HUES64 (cell line): ENCODE measurements at regions not wholly inside any gene's neighbourhood (a gene's known extent, or its start where the extent isn't known, plus 50 kb on each side); places are given as distances from the start of the nearest gene placed in this dataset.

Source experiments
- H3K27ac ChIP-seq: 2 replicates; pipeline ENCODE4 v1.7.0; 2013; ENCODE audit warnings: low read depth, low read length, inconsistent platforms
- H3K27me3 ChIP-seq: 2 replicates; pipeline ENCODE4 v1.6.1; 2013; ENCODE audit warnings: mild to moderate bottlenecking, low read length; ENCODE audit not compliant: insufficient read depth
- H3K36me3 ChIP-seq: 2 replicates; pipeline ENCODE4 v1.6.1; 2013; ENCODE audit warnings: mild to moderate bottlenecking, low read length; ENCODE audit not compliant: insufficient read depth
- H3K4me1 ChIP-seq: 2 replicates; pipeline ENCODE4 v1.6.1; 2013; ENCODE audit warnings: mild to moderate bottlenecking, low read length, moderate library complexity; ENCODE audit not compliant: insufficient read depth
- H3K4me3 ChIP-seq: 2 replicates; pipeline ENCODE4 v1.5.1; 2013; ENCODE audit warnings: mild to moderate bottlenecking, low read length, moderate library complexity
- H3K9ac ChIP-seq: 2 replicates; pipeline ENCODE4 v1.6.1; 2013; ENCODE audit warnings: mild to moderate bottlenecking, low read depth, low read length
- H3K9me3 ChIP-seq: 2 replicates; pipeline ENCODE4 v1.6.1; 2013; ENCODE audit warnings: low read depth, low read length; ENCODE audit not compliant: insufficient read depth
- WGBS: fragments of 150-250, 120-280 bp; methylation state at CpG from one replicate; pipeline ENCODE4 v1.1.7; 2013; ENCODE audit warnings: missing lambda C conversion rate; 5-methylcytosine and 5-hydroxymethylcytosine counted together

GRCh38 chr5:165263536-165263935 lies 1758.1 kb downstream of the MAT2B start:
- no peak overlapping the region for H3K27ac ChIP-seq
- no peaks in the 10 kb centered on the region for H3K9me3 ChIP-seq
- H3K27me3 ChIP-seq, result no peaks in the 10 kb centered on the region
- H3K4me3 ChIP-seq, result no peak overlapping the region
- H3K9ac ChIP-seq, result no peak overlapping the region
- H3K4me1 ChIP-seq, result peaks cover 9% of the 10 kb centered on the region
- 95% methylated on average over 3 of the region's 3 CpGs for WGBS
- H3K36me3 ChIP-seq, result no peaks in the 10 kb centered on the region

- 72% methylated on average over 4 of the region's 4 CpGs for WGBS
- no peaks in the 10 kb centered on the region for H3K27me3 ChIP-seq
- no peak overlapping the region for H3K4me3 ChIP-seq
Measured at GRCh38 chr5:165266939-165267338, 1761.5 kb downstream of the MAT2B start.

GRCh38 chr5:165272436-165272835 lies 1767.0 kb downstream of the MAT2B start:
- 93% methylated on average over 2 of the region's 2 CpGs for WGBS
- H3K27me3 ChIP-seq, result no peaks in the 10 kb centered on the region
- H3K4me1 ChIP-seq, result no peaks in the 10 kb centered on the region
- no peaks in the 10 kb centered on the region for H3K36me3 ChIP-seq
- H3K9ac ChIP-seq, result no peak overlapping the region
- no peaks in the 10 kb centered on the region for H3K9me3 ChIP-seq
- H3K4me3 ChIP-seq, result no peak overlapping the region
- H3K27ac ChIP-seq, result no peak overlapping the region

More at GRCh38 chr5:165266939-165267338, 1761.5 kb downstream of the MAT2B start:
- Histone ChIP-seq H3K36me3 (no peaks in the 10 kb centered on the region), H3K27ac (no peak overlapping the region), H3K4me1 (no peaks in the 10 kb centered on the region; the same call in 1 of the 2 replicates), H3K9ac (no peak overlapping the region), H3K9me3 (no peaks in the 10 kb centered on the region)

- 100% methylated on average over 1 of the region's 1 CpG for WGBS
- no peaks in the 10 kb centered on the region for H3K27me3 ChIP-seq
- no peaks in the 10 kb centered on the region for H3K36me3 ChIP-seq
- H3K4me3 ChIP-seq, result no peak overlapping the region
- H3K9me3 ChIP-seq, result no peaks in the 10 kb centered on the region
- no peaks in the 10 kb centered on the region for H3K4me1 ChIP-seq
- H3K27ac ChIP-seq, result no peak overlapping the region
- H3K9ac ChIP-seq, result no peak overlapping the region
Measured at GRCh38 chr5:165277661-165278060, 1772.2 kb downstream of the MAT2B start.

GRCh38 chr5:165282491-165282890 lies 1777.1 kb downstream of the MAT2B start:
- Histone ChIP-seq H3K9me3 (no peaks in the 10 kb centered on the region), H3K36me3 (no peaks in the 10 kb centered on the region), H3K9ac (no peak overlapping the region), H3K27ac (no peak overlapping the region), H3K4me1 (no peaks in the 10 kb centered on the region), H3K27me3 (no peaks in the 10 kb centered on the region), H3K4me3 (no peak overlapping the region)
- 93% methylated on average over 1 of the region's 1 CpG for WGBS

GRCh38 chr5:165286692-165287091 lies 1781.3 kb downstream of the MAT2B start:
- no peak overlapping the region for H3K9ac ChIP-seq
- WGBS, result 91% methylated on average over 2 of the region's 2 CpGs
- H3K4me1 ChIP-seq, result no peaks in the 10 kb centered on the region
- H3K27me3 ChIP-seq, result no peaks in the 10 kb centered on the region
- no peak overlapping the region for H3K27ac ChIP-seq
- H3K36me3 ChIP-seq, result no peaks in the 10 kb centered on the region
- no peaks in the 10 kb centered on the region for H3K9me3 ChIP-seq
- H3K4me3 ChIP-seq, result no peak overlapping the region

GRCh38 chr5:165290535-165290934 lies 1785.1 kb downstream of the MAT2B start:
- no peaks in the 10 kb centered on the region for H3K9me3 ChIP-seq
- H3K4me3 ChIP-seq, result no peak overlapping the region
- H3K27me3 ChIP-seq, result no peaks in the 10 kb centered on the region
- no peak overlapping the region for H3K27ac ChIP-seq
- no peaks in the 10 kb centered on the region for H3K36me3 ChIP-seq
- WGBS, result 92% methylated on average over 2 of the region's 2 CpGs
- no peak overlapping the region for H3K9ac ChIP-seq
- no peaks in the 10 kb centered on the region for H3K4me1 ChIP-seq

- 98% methylated on average over 6 of the region's 6 CpGs for WGBS
- no peak overlapping the region for H3K4me3 ChIP-seq
- peaks cover 2% of the 10 kb centered on the region; the same call in 1 of the 2 replicates for H3K9me3 ChIP-seq
- H3K4me1 ChIP-seq, result 0 out of 2 replicates have a peak, but pooled peaks cover 3% of the 10 kb centered on the region
- no peak overlapping the region for H3K27ac ChIP-seq
- H3K27me3 ChIP-seq, result no peaks in the 10 kb centered on the region
- H3K9ac ChIP-seq, result no peak overlapping the region
- no peaks in the 10 kb centered on the region for H3K36me3 ChIP-seq
Measured at GRCh38 chr5:165296401-165297130, 1791.1 kb downstream of the MAT2B start.

GRCh38 chr5:165304193-165304827 lies 1798.9 kb downstream of the MAT2B start:
- Histone ChIP-seq H3K4me1 (no peaks in the 10 kb centered on the region), H3K9ac (no peak overlapping the region), H3K9me3 (peaks cover 2% of the 10 kb centered on the region; the same call in 1 of the 2 replicates), H3K36me3 (no peaks in the 10 kb centered on the region), H3K27me3 (no peaks in the 10 kb centered on the region), H3K27ac (no peak overlapping the region), H3K4me3 (no peak overlapping the region)
- 97% methylated on average over 5 of the region's 6 CpGs for WGBS

- no peaks in the 10 kb centered on the region for H3K4me1 ChIP-seq
- 77% methylated on average over 5 of the region's 6 CpGs for WGBS
- no peak overlapping the region for H3K9ac ChIP-seq
- peaks cover 2% of the 10 kb centered on the region; the same call in 1 of the 2 replicates for H3K9me3 ChIP-seq
- no peak overlapping the region for H3K4me3 ChIP-seq
- no peaks in the 10 kb centered on the region for H3K36me3 ChIP-seq
- no peaks in the 10 kb centered on the region for H3K27me3 ChIP-seq
- no peak overlapping the region for H3K27ac ChIP-seq
Measured at GRCh38 chr5:165305596-165305995, 1800.2 kb downstream of the MAT2B start.

- Histone ChIP-seq H3K9ac (no peak overlapping the region), H3K27ac (no peak overlapping the region), H3K27me3 (no peaks in the 10 kb centered on the region), H3K36me3 (no peaks in the 10 kb centered on the region), H3K4me1 (no peaks in the 10 kb centered on the region), H3K9me3 (no peaks in the 10 kb centered on the region), H3K4me3 (no peak overlapping the region)
- WGBS, result 99% methylated on average over 2 of the region's 3 CpGs
Measured at GRCh38 chr5:165309446-165309845, 1804.0 kb downstream of the MAT2B start.
